ENCODE measurements at regions not wholly inside any gene's neighbourhood (a gene's known extent, or its start where the extent isn't known, plus 50 kb on each side); places are given as distances from the start of the nearest gene placed in this dataset.

DNA sequence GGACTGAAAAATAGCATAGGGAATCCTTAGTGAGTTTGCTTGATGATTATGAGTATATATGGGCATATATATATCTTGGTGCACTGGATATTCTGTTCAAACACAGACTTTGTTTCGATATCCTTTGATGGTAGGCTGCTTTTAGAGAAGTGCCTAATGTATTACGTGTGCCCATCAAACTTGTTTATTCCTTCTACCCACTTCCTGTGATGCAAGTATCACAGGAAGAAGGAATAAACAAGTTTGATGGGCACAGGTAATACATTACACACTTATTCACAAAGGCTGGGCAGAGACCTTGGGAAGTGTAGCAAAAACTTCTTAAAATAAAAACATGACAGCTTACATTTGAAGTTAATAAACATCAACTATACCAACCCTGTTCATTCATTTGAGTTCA is 364.2 kb downstream of the CHSY3 start:
- no peak for TF ChIP-seq EZH2 (IDR thresholded peaks at IDR 0.05; ENCODE audit: insufficient read depth, poor library complexity, severe bottlenecking)
- no peak for TF ChIP-seq EZH2phosphoT487 (IDR thresholded peaks at IDR 0.05; ENCODE audit: insufficient read depth, low read depth)

Data from GM23248 (cell line).